ENCODE measurements at regions not wholly inside any gene's neighbourhood (a gene's known extent, or its start where the extent isn't known, plus 50 kb on each side); places are given as distances from the start of the nearest gene placed in this dataset.

GRCh38 chr14:55927028-55927427 lies 191.2 kb upstream of the PELI2 start:
- no peaks in the 10 kb centered on the region for H3K36me3 ChIP-seq
- H3K4me3 ChIP-seq, result no peak overlapping the region
- no peak overlapping the region for H3K27ac ChIP-seq
- H3K27me3 ChIP-seq, result no peaks in the 10 kb centered on the region
- DNase-seq (ENCODE audit: low spot score), result no peak
- H3K4me1 ChIP-seq, result no peaks in the 10 kb centered on the region
- H3K9me3 ChIP-seq, result no peaks in the 10 kb centered on the region
- TF ChIP-seq, protein P1, sequence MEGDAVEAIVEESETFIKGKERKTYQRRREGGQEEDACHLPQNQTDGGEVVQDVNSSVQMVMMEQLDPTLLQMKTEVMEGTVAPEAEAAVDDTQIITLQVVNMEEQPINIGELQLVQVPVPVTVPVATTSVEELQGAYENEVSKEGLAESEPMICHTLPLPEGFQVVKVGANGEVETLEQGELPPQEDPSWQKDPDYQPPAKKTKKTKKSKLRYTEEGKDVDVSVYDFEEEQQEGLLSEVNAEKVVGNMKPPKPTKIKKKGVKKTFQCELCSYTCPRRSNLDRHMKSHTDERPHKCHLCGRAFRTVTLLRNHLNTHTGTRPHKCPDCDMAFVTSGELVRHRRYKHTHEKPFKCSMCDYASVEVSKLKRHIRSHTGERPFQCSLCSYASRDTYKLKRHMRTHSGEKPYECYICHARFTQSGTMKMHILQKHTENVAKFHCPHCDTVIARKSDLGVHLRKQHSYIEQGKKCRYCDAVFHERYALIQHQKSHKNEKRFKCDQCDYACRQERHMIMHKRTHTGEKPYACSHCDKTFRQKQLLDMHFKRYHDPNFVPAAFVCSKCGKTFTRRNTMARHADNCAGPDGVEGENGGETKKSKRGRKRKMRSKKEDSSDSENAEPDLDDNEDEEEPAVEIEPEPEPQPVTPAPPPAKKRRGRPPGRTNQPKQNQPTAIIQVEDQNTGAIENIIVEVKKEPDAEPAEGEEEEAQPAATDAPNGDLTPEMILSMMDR (IDR thresholded peaks at IDR 0.05), result no peak

DNA sequence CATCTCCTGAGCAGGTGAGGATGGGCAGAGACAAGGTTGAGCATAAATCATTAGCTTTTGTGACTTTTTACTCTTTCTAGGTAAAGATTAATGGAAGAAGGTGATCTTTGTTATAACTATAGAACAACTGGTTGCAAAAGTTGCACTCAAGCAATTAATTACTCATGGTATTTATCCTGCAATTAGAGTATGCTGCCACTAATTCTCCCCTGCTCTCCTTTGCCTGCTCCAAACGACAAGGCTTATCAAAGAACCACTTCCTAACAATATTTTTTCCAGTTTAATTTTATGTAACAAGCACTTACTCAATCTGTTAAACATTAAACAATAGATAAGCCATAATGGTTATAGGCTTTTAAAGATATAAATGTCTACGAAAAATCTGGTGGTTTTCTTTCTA lies 189.9 kb upstream of the PELI2 start:
- H3K27me3 ChIP-seq, result no peaks in the 10 kb centered on the region
- H3K36me3 ChIP-seq, result no peaks in the 10 kb centered on the region
- no peaks in the 10 kb centered on the region for H3K9me3 ChIP-seq
- H3K4me1 ChIP-seq, result no peaks in the 10 kb centered on the region
- no peak overlapping the region for H3K4me3 ChIP-seq
- H3K27ac ChIP-seq, result no peak overlapping the region
- TF ChIP-seq, protein P1 (IDR thresholded peaks at IDR 0.05), result no peak
- DNase-seq (ENCODE audit: low spot score), result no peak

- H3K27me3 ChIP-seq, result no peaks in the 10 kb centered on the region
- DNase-seq (ENCODE audit: low spot score), result no peak
- no peak overlapping the region for H3K4me3 ChIP-seq
- H3K4me1 ChIP-seq, result no peaks in the 10 kb centered on the region
- TF ChIP-seq, protein P1 (IDR thresholded peaks at IDR 0.05), result no peak
- H3K27ac ChIP-seq, result no peak overlapping the region
- H3K9me3 ChIP-seq, result peaks cover 0 to 7% of the 10 kb centered on the region in 2 donors
- H3K36me3 ChIP-seq, result no peaks in the 10 kb centered on the region
Observed at GRCh38 chr14:55929136-55929535, 189.1 kb upstream of the PELI2 start.

DNA sequence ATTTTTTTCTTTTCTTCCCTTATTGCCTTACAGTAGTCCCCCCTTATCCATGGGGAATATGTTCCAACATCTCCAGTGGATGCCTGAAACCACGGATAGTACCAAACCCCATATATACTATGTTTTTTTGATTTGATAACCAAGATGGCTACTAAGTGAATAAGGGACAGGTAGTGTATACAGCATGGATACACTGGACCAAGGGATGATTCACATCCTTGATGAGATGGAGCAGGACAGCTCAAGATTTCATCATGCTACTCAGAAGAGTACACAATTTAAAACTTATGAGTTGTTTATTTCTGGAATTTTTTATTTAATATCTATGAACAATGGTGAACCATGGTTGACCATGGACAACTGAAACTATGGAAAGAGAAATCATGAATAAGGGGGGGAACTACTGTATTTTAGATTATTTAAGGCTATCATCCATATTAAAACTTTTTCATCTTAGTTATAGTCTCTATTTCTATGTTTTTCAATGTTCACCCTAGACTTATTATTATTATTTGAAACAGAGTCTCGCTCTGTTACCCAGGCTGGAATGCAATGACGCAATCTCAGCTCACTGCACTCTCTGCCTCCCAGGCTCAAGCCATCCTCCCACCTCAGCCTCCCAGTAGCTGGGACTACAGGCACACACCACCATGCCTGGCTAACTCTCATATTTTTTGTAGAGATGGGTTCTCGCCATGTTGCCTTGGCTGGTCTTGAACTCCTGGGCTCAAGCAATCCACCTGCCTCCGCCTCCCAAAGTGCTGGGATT lies 188.0 kb upstream of the PELI2 start:
- no peaks in the 10 kb centered on the region for H3K27me3 ChIP-seq
- H3K27ac ChIP-seq, result no peak overlapping the region
- H3K36me3 ChIP-seq, result no peaks in the 10 kb centered on the region
- H3K9me3 ChIP-seq, result peaks cover 0 to 8% of the 10 kb centered on the region in 2 donors
- TF ChIP-seq, protein P1 (IDR thresholded peaks at IDR 0.05), result no peak
- no peak for DNase-seq (ENCODE audit: low spot score)
- H3K4me1 ChIP-seq, result no peaks in the 10 kb centered on the region
- no peak overlapping the region for H3K4me3 ChIP-seq

GRCh38 chr14:55936691-55937090 lies 181.5 kb upstream of the PELI2 start:
- Histone ChIP-seq H3K9me3 (peaks cover 0 to 8% of the 10 kb centered on the region in 2 donors), H3K4me1 (no peaks in the 10 kb centered on the region), H3K4me3 (no peak overlapping the region), H3K36me3 (no peaks in the 10 kb centered on the region), H3K27me3 (no peaks in the 10 kb centered on the region), H3K27ac (no peak overlapping the region)
- no peak for DNase-seq (ENCODE audit: low spot score)
- TF ChIP-seq, protein P1 (IDR thresholded peaks at IDR 0.05), result no peak

All from right atrium auricular region (tissue), 2 donors.